H9 (cell line): ENCODE measurements at regions not wholly inside any gene's neighbourhood (a gene's known extent, or its start where the extent isn't known, plus 50 kb on each side); places are given as distances from the start of the nearest gene placed in this dataset.

Experiments
- DNase-seq: peaks from one replicate; pipeline ENCODE4 v3.0.0-alpha.2; 2017
- H2AFZ ChIP-seq: one replicate; pipeline ENCODE4 v1.6.1; 2013; ENCODE audit warnings: mild to moderate bottlenecking, low read length, control low read depth, moderate library complexity
- H2AK5ac ChIP-seq: 2 replicates; pipeline ENCODE4 v1.6.1; 2013; ENCODE audit warnings: low read length, control low read depth, mixed read lengths; ENCODE audit not compliant: insufficient read length
- H2BK120ac ChIP-seq: one replicate; pipeline ENCODE4 v1.6.1; 2013; ENCODE audit warnings: low read depth, mild to moderate bottlenecking, low read length, control low read depth, inconsistent platforms; ENCODE audit not compliant: poor library complexity, severe bottlenecking
- H2BK12ac ChIP-seq: 2 replicates; pipeline ENCODE4 v1.6.1; 2013; ENCODE audit warnings: low read length, control low read depth, mixed read lengths, low read depth; ENCODE audit not compliant: insufficient read length
- H2BK15ac ChIP-seq: 2 replicates; pipeline ENCODE4 v1.6.1; 2013; ENCODE audit warnings: low read depth, low read length, control low read depth
- H2BK20ac ChIP-seq: one replicate; pipeline ENCODE4 v1.6.1; 2013; ENCODE audit warnings: low read depth, mild to moderate bottlenecking, low read length, control low read depth, inconsistent platforms; ENCODE audit not compliant: poor library complexity, severe bottlenecking
- H2BK5ac ChIP-seq: 2 replicates; pipeline ENCODE4 v1.6.1; 2013; ENCODE audit warnings: low read length, control low read depth, mixed read lengths; ENCODE audit not compliant: insufficient read length
- H3K14ac ChIP-seq: 2 replicates; pipeline ENCODE4 v1.6.1; 2013; ENCODE audit warnings: low read length, control low read depth; ENCODE audit not compliant: insufficient read depth
- H3K18ac ChIP-seq: 2 replicates; pipeline ENCODE4 v1.6.1; 2013; ENCODE audit warnings: low read depth, mild to moderate bottlenecking, mixed read lengths, low read length, control low read depth; ENCODE audit not compliant: insufficient read length
- H3K23ac ChIP-seq: 2 replicates; pipeline ENCODE4 v1.6.1; 2013; ENCODE audit warnings: low read length, control low read depth, mixed read lengths, low read depth; ENCODE audit not compliant: insufficient read length
- H3K23me2 ChIP-seq: 2 replicates; pipeline ENCODE4 v1.6.1; 2013; ENCODE audit warnings: low read depth, mild to moderate bottlenecking, mixed read lengths, low read length, control low read depth; ENCODE audit not compliant: insufficient read length, poor library complexity, severe bottlenecking
- H3K27ac ChIP-seq: 2 replicates; pipeline ENCODE4 v1.5.1; 2013; ENCODE audit warnings: low read length, control low read depth, mixed read lengths, low read depth; ENCODE audit not compliant: insufficient read length
- H3K27me3 ChIP-seq: 2 replicates; pipeline ENCODE4 v1.6.1; 2013; ENCODE audit warnings: low read length, control low read depth, inconsistent platforms; ENCODE audit not compliant: insufficient read depth
- H3K4ac ChIP-seq: 2 replicates; pipeline ENCODE4 v1.6.1; 2013; ENCODE audit warnings: low read depth, mild to moderate bottlenecking, control low read depth, inconsistent platforms, low read length, moderate library complexity
- H3K4me1 ChIP-seq: 2 replicates; pipeline ENCODE4 v1.6.1; 2013; ENCODE audit warnings: low read length, control low read depth, inconsistent platforms; ENCODE audit not compliant: insufficient read depth
- H3K4me2 ChIP-seq: 2 replicates; pipeline ENCODE4 v1.6.1; 2013; ENCODE audit warnings: low read length, control low read depth, mixed read lengths; ENCODE audit not compliant: insufficient read length, insufficient read depth
- H3K56ac ChIP-seq: 2 replicates; pipeline ENCODE4 v1.6.1; 2013; ENCODE audit warnings: low read depth, mild to moderate bottlenecking, mixed read lengths, low read length, control low read depth; ENCODE audit not compliant: insufficient read length
- H3K79me1 ChIP-seq: 2 replicates; pipeline ENCODE4 v1.6.1; 2013; ENCODE audit warnings: low read depth, mild to moderate bottlenecking, moderate library complexity, low read length, control low read depth, inconsistent platforms; ENCODE audit not compliant: insufficient read depth, poor library complexity, severe bottlenecking
- H3K79me2 ChIP-seq: 2 replicates; pipeline ENCODE4 v1.6.1; 2013; ENCODE audit warnings: low read length, control low read depth, inconsistent platforms; ENCODE audit not compliant: insufficient read depth
- H3K9ac ChIP-seq: 2 replicates; pipeline ENCODE4 v1.6.1; 2013; ENCODE audit warnings: low read length, control low read depth, mixed read lengths; ENCODE audit not compliant: insufficient read length; ENCODE audit errors: extremely low read depth
- H3K9me3 ChIP-seq: one replicate; pipeline ENCODE4 v1.6.1; 2013; ENCODE audit warnings: low read depth, low read length, inconsistent platforms; ENCODE audit not compliant: control insufficient read depth
- H3T11ph ChIP-seq: one replicate; pipeline ENCODE4 v1.6.1; 2013; ENCODE audit warnings: mild to moderate bottlenecking, low read length, control low read depth, inconsistent platforms
- H4K20me1 ChIP-seq: one replicate; pipeline ENCODE4 v1.6.1; 2013; ENCODE audit not compliant: control insufficient read depth, insufficient read length, insufficient read depth
- H4K5ac ChIP-seq: 2 replicates; pipeline ENCODE4 v1.6.1; 2013; ENCODE audit warnings: low read depth, mild to moderate bottlenecking, mixed read lengths, low read length, control low read depth; ENCODE audit not compliant: insufficient read length
- H4K8ac ChIP-seq: replicated peaks from 2 replicates; pipeline ENCODE4 v1.6.1; 2013; ENCODE audit warnings: low read length, control low read depth, mixed read lengths, low read depth; ENCODE audit not compliant: insufficient read length
- H4K91ac ChIP-seq: 2 replicates; pipeline ENCODE4 v1.6.1; 2013; ENCODE audit warnings: low read depth, mild to moderate bottlenecking, moderate library complexity, mixed read lengths, low read length, control low read depth; ENCODE audit not compliant: insufficient read length
- H3K27ac Mint-ChIP-seq, 3 experiments: 2 replicates in 2 of 3; 3 replicates in 1 of 3; pipeline ENCODE4 v1.8.0; 2020 to 2021; ENCODE audit warnings: mixed read lengths in 3 of 3, mild to moderate bottlenecking in 1 of 3, moderate library complexity in 1 of 3
- H3K27me3 Mint-ChIP-seq: 2 replicates; pipeline ENCODE4 v1.8.0; 2021; ENCODE audit warnings: low read depth, mild to moderate bottlenecking, moderate library complexity, mixed read lengths
- H3K36me3 Mint-ChIP-seq, 3 experiments: 2 replicates in 2 of 3; 3 replicates in 1 of 3; pipeline ENCODE4 v1.8.0; 2020 to 2021; ENCODE audit warnings: low read depth in 3 of 3, mixed read lengths in 3 of 3; ENCODE audit not compliant: insufficient read depth in 1 of 3
- H3K4me1 Mint-ChIP-seq, 2 experiments: 2 replicates each; pipeline ENCODE4 v1.8.0; 2020; ENCODE audit warnings: mixed read lengths in 2 of 2
- H3K4me3 Mint-ChIP-seq, 2 experiments: 2 replicates in 1 of 2; 3 replicates in 1 of 2; pipeline ENCODE4 v1.8.0; 2020 to 2021; ENCODE audit warnings: mild to moderate bottlenecking in 2 of 2, mixed read lengths in 2 of 2, moderate library complexity in 1 of 2
- H3K9me3 Mint-ChIP-seq, 2 experiments: 2 replicates in 1 of 2; 3 replicates in 1 of 2; pipeline ENCODE4 v1.8.0; 2020; ENCODE audit warnings: mild to moderate bottlenecking in 2 of 2, mixed read lengths in 2 of 2, moderate library complexity in 1 of 2
- WGBS: extraction: QIAGEN DNeasy Blood & Tissue Kit; methylation state at CpG from one replicate; pipeline ENCODE4 v1.1.7; 2013; ENCODE audit warnings: missing lambda C conversion rate, low lambda C conversion rate, mixed read lengths; ENCODE audit not compliant: insufficient read length; ENCODE audit errors: extremely low coverage; 5-methylcytosine and 5-hydroxymethylcytosine counted together
- TF ChIP-seq, protein P1 (sequence below): fragments of 200-600 bp; sonication (generic); conservative IDR thresholded peaks from 3 replicates; pipeline ENCODE4 v1.8.0; 2021; ENCODE audit warnings: antibody characterized with exemption, mild to moderate bottlenecking

DNA sequence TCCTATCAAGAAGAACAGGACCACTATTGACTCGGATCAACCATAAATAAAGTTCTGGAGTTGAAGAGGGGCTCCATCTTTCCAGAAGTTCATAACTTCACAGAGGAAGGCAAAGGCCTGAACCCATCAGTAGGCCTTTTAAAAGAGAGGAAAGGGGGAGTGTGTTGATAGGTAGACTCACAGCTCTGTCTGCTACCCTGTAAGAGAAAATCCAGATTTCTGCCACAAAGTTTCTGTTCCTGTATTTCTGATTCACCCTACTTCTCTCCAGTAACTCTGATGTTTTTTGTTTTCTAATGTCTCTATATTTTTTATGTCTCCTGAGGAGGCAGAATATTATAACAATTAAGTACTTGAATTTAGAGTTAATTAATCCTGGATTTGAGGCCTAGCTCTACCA lies 564.0 kb downstream of the TNS1 start:
- H2BK20ac ChIP-seq = no peak overlapping the region
- H3K27me3 ChIP-seq = no peaks in the 10 kb centered on the region
- no peak overlapping the region for H2AFZ ChIP-seq
- H3K23me2 ChIP-seq = no peaks in the 10 kb centered on the region
- H3K9ac ChIP-seq = no peak overlapping the region
- no CpG with 5 or more reads among the region's 1 CpG for WGBS
- no peak overlapping the region for H3K14ac ChIP-seq
- H3K79me1 ChIP-seq = no peaks in the 10 kb centered on the region
- H3K4me3 Mint-ChIP-seq = no peak overlapping the region
- TF ChIP-seq, protein P1, sequence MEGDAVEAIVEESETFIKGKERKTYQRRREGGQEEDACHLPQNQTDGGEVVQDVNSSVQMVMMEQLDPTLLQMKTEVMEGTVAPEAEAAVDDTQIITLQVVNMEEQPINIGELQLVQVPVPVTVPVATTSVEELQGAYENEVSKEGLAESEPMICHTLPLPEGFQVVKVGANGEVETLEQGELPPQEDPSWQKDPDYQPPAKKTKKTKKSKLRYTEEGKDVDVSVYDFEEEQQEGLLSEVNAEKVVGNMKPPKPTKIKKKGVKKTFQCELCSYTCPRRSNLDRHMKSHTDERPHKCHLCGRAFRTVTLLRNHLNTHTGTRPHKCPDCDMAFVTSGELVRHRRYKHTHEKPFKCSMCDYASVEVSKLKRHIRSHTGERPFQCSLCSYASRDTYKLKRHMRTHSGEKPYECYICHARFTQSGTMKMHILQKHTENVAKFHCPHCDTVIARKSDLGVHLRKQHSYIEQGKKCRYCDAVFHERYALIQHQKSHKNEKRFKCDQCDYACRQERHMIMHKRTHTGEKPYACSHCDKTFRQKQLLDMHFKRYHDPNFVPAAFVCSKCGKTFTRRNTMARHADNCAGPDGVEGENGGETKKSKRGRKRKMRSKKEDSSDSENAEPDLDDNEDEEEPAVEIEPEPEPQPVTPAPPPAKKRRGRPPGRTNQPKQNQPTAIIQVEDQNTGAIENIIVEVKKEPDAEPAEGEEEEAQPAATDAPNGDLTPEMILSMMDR = no peak
- peaks cover 6% of the 10 kb centered on the region for H3K27me3 Mint-ChIP-seq
- peaks cover 0 to 4% of the 10 kb centered on the region in 2 experiments; a peak in 2 of 5 replicates for H3K9me3 Mint-ChIP-seq
- no peak overlapping the region for H2BK15ac ChIP-seq
- H4K8ac ChIP-seq = no peak overlapping the region
- H2BK120ac ChIP-seq = no peak overlapping the region
- DNase-seq = no peak
- no peaks in the 10 kb centered on the region for H4K20me1 ChIP-seq
- no peak overlapping the region for H3K4ac ChIP-seq
- H3K27ac ChIP-seq = no peak overlapping the region
- H4K5ac ChIP-seq = no peak overlapping the region
- H3K9me3 ChIP-seq = no peaks in the 10 kb centered on the region
- H3K4me1 ChIP-seq = peaks cover 3% of the 10 kb centered on the region; the same call in 1 of the 2 replicates
- H4K91ac ChIP-seq = no peak overlapping the region
- no peak overlapping the region for H2AK5ac ChIP-seq
- no peak overlapping the region for H3K4me2 ChIP-seq
- H3T11ph ChIP-seq = no peak overlapping the region
- no peak overlapping the region for H2BK5ac ChIP-seq
- no peak overlapping the region for H2BK12ac ChIP-seq
- peaks cover 13 to 14% of the 10 kb centered on the region in 2 experiments for H3K4me1 Mint-ChIP-seq
- no peak overlapping the region for H3K27ac Mint-ChIP-seq
- no peak overlapping the region for H3K18ac ChIP-seq
- H3K56ac ChIP-seq = no peak overlapping the region
- no peaks in the 10 kb centered on the region for H3K36me3 Mint-ChIP-seq
- H3K23ac ChIP-seq = no peak overlapping the region
- no peaks in the 10 kb centered on the region for H3K79me2 ChIP-seq
